NCI-H526 (cell line): ENCODE measurements at regions not wholly inside any gene's neighbourhood (a gene's known extent, or its start where the extent isn't known, plus 50 kb on each side); places are given as distances from the start of the nearest gene placed in this dataset.
"Not testable (repeated sequence)": the region's sequence is repeated elsewhere in the genome, so short reads cannot be mapped to it uniquely, and the experiment has no call there.

Experiments used
- DNase-seq, 2 experiments: peaks; one replicate each; lab custom pipeline; 2025; lab: John Stamatoyannopoulos, UW

DNA sequence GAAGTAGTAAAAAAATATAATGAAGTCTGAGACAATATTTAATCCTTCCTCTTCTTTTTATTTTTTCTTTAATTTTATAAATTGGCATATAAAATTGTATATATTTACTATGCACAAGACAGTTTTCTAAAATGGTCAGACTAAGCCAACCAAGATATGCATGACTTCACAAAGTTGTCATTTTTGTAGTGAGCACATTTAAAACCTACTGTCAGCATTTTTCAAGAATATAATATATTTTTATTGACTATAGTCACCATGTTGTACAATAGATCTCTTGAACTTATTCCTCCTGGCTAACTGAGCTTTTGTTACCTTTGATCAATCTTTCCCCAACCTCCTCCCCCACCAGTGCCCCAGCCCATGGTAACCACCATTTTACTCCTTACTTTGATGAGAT, 129.2 kb downstream of the ATP6V1G3 start:
- no peak for DNase-seq

GRCh38 chr1:198408716-198409115, 131.8 kb downstream of the ATP6V1G3 start:
- DNase-seq: no peak

DNA sequence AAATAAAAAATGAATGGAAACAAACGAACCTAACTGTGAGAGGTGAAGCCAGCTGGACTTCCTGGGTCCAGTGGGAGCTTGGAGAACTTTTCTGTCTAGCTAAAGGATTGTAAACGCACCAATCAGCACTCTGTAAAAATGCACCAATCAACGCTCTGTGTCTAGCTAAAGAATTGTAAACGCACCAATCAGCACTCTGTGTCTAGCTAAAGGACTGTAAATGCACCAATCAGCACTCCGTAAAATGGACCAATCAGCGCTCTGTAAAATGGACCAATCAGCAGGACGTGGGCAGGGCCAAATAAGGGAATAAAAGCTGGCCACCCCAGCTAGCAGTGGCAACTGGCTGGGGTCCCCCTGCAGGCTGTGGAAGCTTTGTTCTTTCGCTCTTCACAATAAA, 135.8 kb downstream of the ATP6V1G3 start:
- DNase-seq: not testable (repeated sequence)

GRCh38 chr1:198400063-198400462, 140.4 kb downstream of the ATP6V1G3 start:
- DNase-seq: no peak

- DNase-seq: no peak
Measured at GRCh38 chr1:198399452-198399851, 141.0 kb downstream of the ATP6V1G3 start.

GRCh38 chr1:198397208-198397808, 143.2 kb downstream of the ATP6V1G3 start:
- DNase-seq: no peak

GRCh38 chr1:198391393-198392020, 149.0 kb downstream of the ATP6V1G3 start:
- no peak for DNase-seq

- no peak for DNase-seq
Measured at GRCh38 chr1:198387587-198387986, 152.9 kb downstream of the ATP6V1G3 start.

DNA sequence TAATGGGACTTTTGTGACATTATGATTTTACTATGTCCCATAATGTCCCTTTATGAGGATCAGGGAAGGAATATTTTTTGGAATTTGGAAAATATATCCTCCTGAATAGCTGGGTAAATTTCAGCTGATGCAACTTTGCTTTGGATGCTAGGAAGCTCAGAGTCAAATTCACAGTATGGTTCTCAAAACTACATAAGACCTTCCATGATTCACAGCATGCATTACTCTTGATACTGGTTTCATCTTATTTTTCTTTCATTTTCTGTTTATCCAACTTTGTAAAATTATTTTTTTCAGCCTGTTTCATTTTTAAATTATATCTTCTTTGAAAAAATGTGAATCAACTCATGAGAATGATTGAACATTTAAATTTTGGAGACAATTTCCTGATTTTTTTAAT, 160.2 kb downstream of the ATP6V1G3 start:
- DNase-seq: no peak

DNA sequence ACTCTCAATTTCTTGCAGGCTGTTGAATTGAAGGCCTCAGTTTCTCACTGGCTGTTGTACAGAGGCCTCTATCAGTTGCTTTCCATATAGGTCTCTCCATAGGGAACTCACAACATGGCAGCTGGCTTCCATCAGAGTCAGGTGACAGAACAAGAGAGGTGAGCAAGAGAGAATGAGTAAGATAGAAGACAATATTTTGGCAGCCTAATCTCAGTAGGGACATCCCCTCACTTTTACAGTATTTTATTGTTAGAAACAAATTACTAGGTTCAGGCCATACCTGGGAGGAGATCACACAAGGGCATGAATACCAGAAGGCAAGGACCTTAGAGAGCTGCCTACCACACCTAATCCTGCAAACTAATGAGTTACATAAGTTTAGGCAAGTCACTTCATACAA, 162.8 kb downstream of the ATP6V1G3 start:
- no peak for DNase-seq

DNA sequence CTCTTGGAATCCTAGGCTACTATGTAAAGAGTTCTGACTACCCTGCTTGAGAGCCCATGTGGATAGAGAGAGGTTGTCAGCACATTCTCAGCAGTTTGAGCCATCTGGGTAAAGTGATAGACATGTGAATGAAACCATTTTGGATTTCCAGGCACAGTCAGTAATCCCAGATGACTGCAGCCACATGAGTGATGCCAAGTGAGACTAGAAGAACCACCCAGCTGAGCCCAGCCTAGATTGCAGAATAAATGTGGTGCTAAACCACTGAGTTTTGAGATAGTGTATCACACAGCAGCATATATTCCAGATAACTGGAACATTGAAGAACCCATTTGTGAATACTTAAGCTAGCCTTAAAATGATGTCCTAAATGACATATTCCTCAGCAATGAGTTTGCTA, 166.2 kb downstream of the ATP6V1G3 start:
- DNase-seq: no peak

- DNase-seq: no peak
Measured at GRCh38 chr1:198373376-198373775, 167.1 kb downstream of the ATP6V1G3 start.
